IMR-90 (cell line): ENCODE measurements at regions not wholly inside any gene's neighbourhood (a gene's known extent, or its start where the extent isn't known, plus 50 kb on each side); places are given as distances from the start of the nearest gene placed in this dataset.

ENCODE experiments used
- ATAC-seq: fragments of 200-7000 bp; cut with Tn5 transposase; 2 replicates; pipeline ENCODE4 v1.9.1; 2020; ENCODE audit warnings: low read depth, mild to moderate bottlenecking, moderate library complexity
- BruUV-seq: library from RNA; stranded (reverse); fragments of 400-500 nt; replicated peaks from 2 replicates; lab custom pipeline; 2021; lab: Mats Ljungman, UMichigan
- CTCF ChIA-PET: fragments of 300-600 bp; formaldehyde crosslinking; extraction: SDS; loops from one replicate; lab custom pipeline; 2021; ENCODE audit warnings: antibody characterized with exemption; lab: Yijun Ruan, JAX
- POLR2A ChIA-PET: fragments of 300-600 bp; sonication (Branson Sonifier 250); formaldehyde crosslinking; loops from one replicate; lab custom pipeline; 2022; ENCODE audit warnings: antibody characterized with exemption; ENCODE audit not compliant: unreplicated experiment; lab: Charles Lee
- DNase-seq: peaks from one replicate; pipeline ENCODE4 v3.0.0; 2013
- H2AFZ ChIP-seq: replicated peaks from 2 replicates; pipeline ENCODE3; 2013; ENCODE audit warnings: low read length, mild to moderate bottlenecking; ENCODE audit not compliant: poor library complexity
- H2AK5ac ChIP-seq: 2 replicates; pipeline ENCODE4 v1.6.1; 2013; ENCODE audit warnings: low read depth, low read length, inconsistent platforms
- H2AK9ac ChIP-seq: replicated peaks from 2 replicates; pipeline ENCODE3; 2013; ENCODE audit warnings: mild to moderate bottlenecking, low read depth, low read length, moderate library complexity; ENCODE audit not compliant: poor library complexity
- H2BK120ac ChIP-seq: 2 replicates; pipeline ENCODE4 v1.6.1; 2013; ENCODE audit warnings: low read depth, low read length, inconsistent platforms
- H2BK15ac ChIP-seq: 3 replicates; pipeline ENCODE4 v1.6.1; 2013; ENCODE audit warnings: low read depth, low read length, inconsistent platforms
- H2BK20ac ChIP-seq: 2 replicates; pipeline ENCODE4 v1.6.1; 2013; ENCODE audit warnings: low read depth, mild to moderate bottlenecking, inconsistent platforms, low read length, moderate library complexity
- H2BK5ac ChIP-seq: 2 replicates; pipeline ENCODE4 v1.6.1; 2013; ENCODE audit warnings: mild to moderate bottlenecking, low read depth, low read length, inconsistent platforms; ENCODE audit not compliant: poor library complexity, severe bottlenecking
- H3K14ac ChIP-seq: replicated peaks from 2 replicates; pipeline ENCODE4 v1.6.1; 2013; ENCODE audit warnings: low read depth, low read length, inconsistent platforms
- H3K18ac ChIP-seq: 2 replicates; pipeline ENCODE4 v1.6.1; 2013; ENCODE audit warnings: low read depth, low read length, control low read depth
- H3K23ac ChIP-seq: 2 replicates; pipeline ENCODE4 v1.6.1; 2013; ENCODE audit warnings: low read depth, low read length, inconsistent platforms
- H3K27ac ChIP-seq: 2 replicates; pipeline ENCODE4 v1.5.1; 2013; ENCODE audit warnings: mild to moderate bottlenecking, control low read depth, low read length; ENCODE audit not compliant: insufficient read depth
- H3K27me3 ChIP-seq: 2 replicates; pipeline ENCODE4 v1.6.1; 2013; ENCODE audit warnings: low read length; ENCODE audit not compliant: control insufficient read depth, insufficient read depth
- H3K36me3 ChIP-seq: 2 replicates; pipeline ENCODE4 v1.6.1; 2013; ENCODE audit warnings: low read length, mixed read lengths; ENCODE audit not compliant: control insufficient read depth, insufficient read depth
- H3K4ac ChIP-seq: 2 replicates; pipeline ENCODE4 v1.6.1; 2013; ENCODE audit warnings: low read depth, low read length, inconsistent platforms
- H3K4me1 ChIP-seq: 2 replicates; pipeline ENCODE4 v1.6.1; 2013; ENCODE audit warnings: low read length, mixed read lengths; ENCODE audit not compliant: control insufficient read depth, insufficient read depth
- H3K4me2 ChIP-seq: 2 replicates; pipeline ENCODE4 v1.6.1; 2013; ENCODE audit warnings: low read depth, mild to moderate bottlenecking, control low read depth, low read length, moderate library complexity
- H3K4me3 ChIP-seq: 2 replicates; pipeline ENCODE4 v1.5.1; 2013; ENCODE audit warnings: low read depth, mild to moderate bottlenecking, control low read depth, low read length, moderate library complexity; ENCODE audit not compliant: insufficient read depth
- H3K56ac ChIP-seq: 2 replicates; pipeline ENCODE4 v1.6.1; 2013; ENCODE audit warnings: low read length, inconsistent platforms; ENCODE audit not compliant: insufficient read depth; ENCODE audit errors: extremely low read depth
- H3K79me1 ChIP-seq, 2 experiments: 2 replicates each; pipeline ENCODE4 v1.6.1; 2013; ENCODE audit warnings: low read length in 2 of 2, inconsistent platforms in 1 of 2, low read depth in 1 of 2
- H3K9ac ChIP-seq: 2 replicates; pipeline ENCODE4 v1.6.1; 2013; ENCODE audit warnings: low read depth, low read length, control low read depth
- H3K9me1 ChIP-seq: 2 replicates; pipeline ENCODE4 v1.6.1; 2013; ENCODE audit warnings: low read length, inconsistent platforms; ENCODE audit not compliant: insufficient read depth
- H3K9me3 ChIP-seq: 2 replicates; pipeline ENCODE4 v1.6.1; 2013; ENCODE audit warnings: low read length; ENCODE audit not compliant: control insufficient read depth, insufficient read depth
- H4K20me1 ChIP-seq: 2 replicates; pipeline ENCODE4 v1.6.1; 2013; ENCODE audit warnings: low read length, inconsistent platforms; ENCODE audit not compliant: insufficient read depth
- H4K5ac ChIP-seq: 2 replicates; pipeline ENCODE4 v1.6.1; 2013; ENCODE audit warnings: mild to moderate bottlenecking, low read depth, low read length, control low read depth
- H4K8ac ChIP-seq, 2 experiments: 2 replicates each; pipeline ENCODE4 v1.6.1; 2013; ENCODE audit warnings: low read depth in 2 of 2, low read length in 2 of 2, control low read depth in 1 of 2, inconsistent platforms in 1 of 2
- H4K91ac ChIP-seq: 2 replicates; pipeline ENCODE4 v1.6.1; 2013; ENCODE audit warnings: low read depth, low read length, inconsistent platforms; ENCODE audit not compliant: insufficient read depth
- CEBPB ChIP-seq: IDR thresholded peaks from 2 replicates; pipeline ENCODE4 v1.6.1; 2012; ENCODE audit warnings: low read depth, low read length, improper control_type of control experiment
- MXI1 ChIP-seq: IDR thresholded peaks from 2 replicates; pipeline ENCODE4 v1.6.1; 2012; ENCODE audit warnings: low read depth, mild to moderate bottlenecking, low read length, moderate library complexity, borderline replicate concordance
- RAD21 ChIP-seq: IDR thresholded peaks from 2 replicates; pipeline ENCODE4 v1.6.1; 2012; ENCODE audit warnings: low read length, improper control_type of control experiment
- RFX5 ChIP-seq: IDR thresholded peaks from 2 replicates; pipeline ENCODE4 v1.8.0; 2012; ENCODE audit warnings: low read depth, mild to moderate bottlenecking, low read length, moderate library complexity
- WGBS, 2 experiments: methylation state at CpG; one replicate each; pipeline versions ENCODE4 v1.1.5 to v1.1.7; 2013; ENCODE audit warnings: missing lambda C conversion rate in 2 of 2; ENCODE audit not compliant: insufficient read length in 1 of 2; ENCODE audit errors: extremely low coverage in 2 of 2; 5-methylcytosine and 5-hydroxymethylcytosine counted together
- dilution Hi-C: fragments of 300-500 bp; cut with HindIII; formaldehyde crosslinking; loops from one replicate; pipeline ENCODE4 v1.14.3; 2018; ENCODE audit warnings: low sequenced_read_pairs; ENCODE audit not compliant: unreplicated experiment
- in situ Hi-C: fragments of 300-500 bp; cut with MboI; formaldehyde crosslinking; loops from 3 replicates; pipeline ENCODE4 v1.14.3; 2019; ENCODE audit warnings: low sequenced_read_pairs, inconsistent platforms, mixed read lengths
- intact Hi-C: fragments of 100-400 bp; cut with micrococcal nuclease; formaldehyde crosslinking; loops from 2 replicates; pipeline ENCODE4 v1.10.0; 2022

DNA sequence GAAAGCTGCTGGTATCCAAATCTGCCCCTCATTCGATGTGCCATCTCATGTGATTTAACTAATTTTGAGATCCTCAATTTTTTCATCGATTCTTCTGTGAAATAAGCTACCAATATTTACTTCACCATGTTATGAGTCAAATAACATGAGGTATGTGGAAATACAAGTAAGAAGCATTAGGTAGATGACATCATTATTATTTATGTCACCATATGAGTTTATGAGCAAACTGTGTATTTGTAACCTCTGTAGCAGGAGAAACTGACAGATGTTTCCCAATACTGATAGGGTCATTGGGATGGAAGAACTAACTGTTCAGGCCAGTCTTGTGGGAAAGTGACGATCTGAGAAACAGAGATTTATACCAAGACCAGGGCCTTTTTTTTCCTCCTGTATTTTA, 229.4 kb upstream of the GOT2 start:
- Histone ChIP-seq H4K91ac (no peak overlapping the region), H4K5ac (no peak overlapping the region), H3K27ac (no peak overlapping the region), H2BK15ac (no peak overlapping the region), H3K23ac (no peak overlapping the region), H2AFZ (no peak overlapping the region), H3K14ac (no peak overlapping the region), H3K36me3 (no peaks in the 10 kb centered on the region), H4K20me1 (no peaks in the 10 kb centered on the region), H3K18ac (no peak overlapping the region), H3K79me1 (no peaks in the 10 kb centered on the region), H2BK5ac (no peak overlapping the region), H3K4me3 (no peak overlapping the region), H3K4ac (no peak overlapping the region), H3K56ac (no peak overlapping the region), H4K8ac (no peak overlapping the region), H3K4me2 (no peak overlapping the region), H2AK5ac (no peak overlapping the region), H3K4me1 (no peaks in the 10 kb centered on the region), H3K9me1 (no peaks in the 10 kb centered on the region), H2BK120ac (no peak overlapping the region), H3K27me3 (no peaks in the 10 kb centered on the region), H2BK20ac (no peak overlapping the region), H3K9me3 (no peaks in the 10 kb centered on the region; the same call in 1 of the 2 replicates), H3K9ac (no peak overlapping the region), H2AK9ac (no peak overlapping the region)
- in situ Hi-C loops, result no loop called here
- ChIA-PET POLR2A (no interaction called here), CTCF (no interaction called here)
- ATAC-seq (no peak), DNase-seq (no peak)
- intact Hi-C loops, result no loop called here
- no TSS peak for BruUV-seq
- no CpG with 5 or more reads among the region's 3 CpGs for WGBS, 2 experiments
- dilution Hi-C loops, result no loop called here
- TF ChIP-seq RFX5, result no peak
- TF ChIP-seq CEBPB, result no peak
- no peak for TF ChIP-seq RAD21
- TF ChIP-seq MXI1, result no peak
